ENCODE measurements at regions not wholly inside any gene's neighbourhood (a gene's known extent, or its start where the extent isn't known, plus 50 kb on each side); places are given as distances from the start of the nearest gene placed in this dataset.

GRCh38 chr1:98368995-98369394, 292.5 kb upstream of the SNX7 start:
- Histone ChIP-seq H3K4me1 (ENCODE audit: control insufficient read depth in 1 of 2, insufficient read depth in 2 of 2, low read depth in 1 of 2, low read length in 1 of 2) (no peaks in the 10 kb centered on the region; a peak in 1 of 4 replicates), H2AFZ (ENCODE audit: low read depth) (no peak overlapping the region), H4K20me1 (ENCODE audit: insufficient read depth) (no peaks in the 10 kb centered on the region), H3K4me2 (no peak overlapping the region), H3K9ac (no peak overlapping the region), H3F3A (replicated peaks; ENCODE audit: insufficient read depth) (no peaks in the 10 kb centered on the region), H3K27me3 (ENCODE audit: insufficient read depth) (no peaks in the 10 kb centered on the region), H3K79me2 (ENCODE audit: insufficient read depth) (no peaks in the 10 kb centered on the region), H3K4me3 (ENCODE audit: low read depth in 2 of 2, low read length in 1 of 2) (no peak overlapping the region), H3K27ac (ENCODE audit: low read depth in 2 of 2, low read length in 1 of 2) (no peak overlapping the region), H3K9me3 (no peaks in the 10 kb centered on the region), H3K36me3 (replicated peaks in 1 of 2; ENCODE audit: control insufficient read depth in 1 of 2, insufficient read depth in 2 of 2, low read length in 1 of 2) (no peaks in the 10 kb centered on the region), H3K9me2 (no peaks in the 10 kb centered on the region)
- 77% methylated on average over 3 of the region's 3 CpGs for WGBS (ENCODE audit: low lambda C conversion rate)
- POLR2A ChIA-PET, result no interaction called here
- DNase-seq, result no peak
- TF ChIP-seq TCF12 (IDR thresholded peaks at IDR 0.05) (no peak), GABPA (IDR thresholded peaks at IDR 0.05; ENCODE audit: low read depth) (no peak), FOSL2 (IDR thresholded peaks at IDR 0.05; ENCODE audit: borderline replicate concordance, low read depth) (no peak), MXI1 (IDR thresholded peaks at IDR 0.05; ENCODE audit: low read depth, low read length) (no peak), CHD2 (IDR thresholded peaks at IDR 0.05; ENCODE audit: low read length, partially characterized antibody) (no peak), EZH2phosphoT487 (IDR thresholded peaks at IDR 0.05; ENCODE audit: borderline replicate concordance, low read depth) (no peak), CTCF (IDR thresholded peaks at IDR 0.05) (no peak), SMC3 (IDR thresholded peaks at IDR 0.05; ENCODE audit: low read depth, low read length) (no peak), JUND (IDR thresholded peaks at IDR 0.05) (no peak), USF1 (IDR thresholded peaks at IDR 0.05; ENCODE audit: borderline replicate concordance, low read depth) (no peak), PBX3 (IDR thresholded peaks at IDR 0.05) (no peak)
- CTCF ChIA-PET, result no interaction called here

GRCh38 chr1:98367426-98367825, 294.1 kb upstream of the SNX7 start:
- 37% methylated on average over 2 of the region's 4 CpGs for WGBS (ENCODE audit: low lambda C conversion rate)
- no peak overlapping the region for H3K27ac ChIP-seq (ENCODE audit: low read depth in 2 of 2, low read length in 1 of 2)
- no peak overlapping the region for H2AFZ ChIP-seq (ENCODE audit: low read depth)
- DNase-seq, result no peak
- H3K4me1 ChIP-seq (ENCODE audit: control insufficient read depth in 1 of 2, insufficient read depth in 2 of 2, low read depth in 1 of 2, low read length in 1 of 2), result no peaks in the 10 kb centered on the region; a peak in 1 of 4 replicates
- no peak for TF ChIP-seq TAF1 (IDR thresholded peaks at IDR 0.05; ENCODE audit: borderline replicate concordance, low read depth, low read length)
- TF ChIP-seq POLR2AphosphoS5 (IDR thresholded peaks at IDR 0.05; ENCODE audit: low read depth, low read length), result no peak
- TF ChIP-seq YY1 (IDR thresholded peaks at IDR 0.05; ENCODE audit: low read depth), result no peak
- TF ChIP-seq TCF12 (IDR thresholded peaks at IDR 0.05), result no peak
- TF ChIP-seq TEAD4 (IDR thresholded peaks at IDR 0.05; ENCODE audit: borderline replicate concordance, insufficient read depth), result no peak
- TF ChIP-seq RXRA (IDR thresholded peaks at IDR 0.05; ENCODE audit: borderline replicate concordance, low read depth), result no peak
- no peak for TF ChIP-seq CTCF (IDR thresholded peaks at IDR 0.05)
- no peak for TF ChIP-seq EZH2phosphoT487 (IDR thresholded peaks at IDR 0.05; ENCODE audit: borderline replicate concordance, low read depth)
- TF ChIP-seq GABPA (IDR thresholded peaks at IDR 0.05; ENCODE audit: low read depth), result no peak
- TF ChIP-seq RAD21 (IDR thresholded peaks at IDR 0.05; ENCODE audit: low read length), result no peak
- no peak for TF ChIP-seq FOSL2 (IDR thresholded peaks at IDR 0.05; ENCODE audit: borderline replicate concordance, low read depth)
- no peak for TF ChIP-seq CHD2 (IDR thresholded peaks at IDR 0.05; ENCODE audit: low read length, partially characterized antibody)
- H3K9me3 ChIP-seq, result no peaks in the 10 kb centered on the region
- H3K4me3 ChIP-seq (ENCODE audit: low read depth in 2 of 2, low read length in 1 of 2), result no peak overlapping the region
- H3F3A ChIP-seq (replicated peaks; ENCODE audit: insufficient read depth), result no peaks in the 10 kb centered on the region
- H3K79me2 ChIP-seq (ENCODE audit: insufficient read depth), result no peaks in the 10 kb centered on the region
- H3K4me2 ChIP-seq, result no peak overlapping the region
- H3K36me3 ChIP-seq (replicated peaks in 1 of 2; ENCODE audit: control insufficient read depth in 1 of 2, insufficient read depth in 2 of 2, low read length in 1 of 2), result no peaks in the 10 kb centered on the region
- no peaks in the 10 kb centered on the region for H4K20me1 ChIP-seq (ENCODE audit: insufficient read depth)
- CTCF ChIA-PET, result no interaction called here
- H3K9ac ChIP-seq, result no peak overlapping the region
- no peaks in the 10 kb centered on the region for H3K27me3 ChIP-seq (ENCODE audit: insufficient read depth)
- POLR2A ChIA-PET, result no interaction called here
- H3K9me2 ChIP-seq, result no peaks in the 10 kb centered on the region
